HG03439 (cell line): ENCODE measurements at regions not wholly inside any gene's neighbourhood (a gene's known extent, or its start where the extent isn't known, plus 50 kb on each side); places are given as distances from the start of the nearest gene placed in this dataset.

Experiments used
- ATAC-seq: cut with Tn5 transposase; IDR thresholded peaks from one replicate; pipeline ENCODE4 v1.9.1; 2021; ENCODE audit warnings: mild to moderate bottlenecking, moderate library complexity; ENCODE audit not compliant: unreplicated experiment

- ATAC-seq: no peak
Measured at GRCh38 chr2:54388076-54388475, 68.1 kb upstream of the SPTBN1 start.

GRCh38 chr2:54392555-54393324, 63.4 kb upstream of the SPTBN1 start:
- ATAC-seq: no peak

GRCh38 chr2:54394392-54394791, 61.7 kb upstream of the SPTBN1 start:
- ATAC-seq: peak; percentile 77

GRCh38 chr2:54396107-54396506, 60.0 kb upstream of the SPTBN1 start:
- ATAC-seq: no peak

GRCh38 chr2:54396798-54397197, 59.3 kb upstream of the SPTBN1 start:
- no peak for ATAC-seq

GRCh38 chr2:54397426-54397825, 58.7 kb upstream of the SPTBN1 start:
- no peak for ATAC-seq

GRCh38 chr2:54401554-54401953, 54.6 kb upstream of the SPTBN1 start:
- no peak for ATAC-seq

GRCh38 chr2:54402350-54402749, 53.8 kb upstream of the SPTBN1 start:
- no peak for ATAC-seq

- no peak for ATAC-seq
Measured at GRCh38 chr2:54403512-54404238, 52.5 kb upstream of the SPTBN1 start.

- no peak for ATAC-seq
Measured at GRCh38 chr2:54404270-54404669, 51.9 kb upstream of the SPTBN1 start.

GRCh38 chr2:54406031-54406430, 50.1 kb upstream of the SPTBN1 start:
- ATAC-seq: no peak
